ENCODE measurements at regions not wholly inside any gene's neighbourhood (a gene's known extent, or its start where the extent isn't known, plus 50 kb on each side); places are given as distances from the start of the nearest gene placed in this dataset.

DNA sequence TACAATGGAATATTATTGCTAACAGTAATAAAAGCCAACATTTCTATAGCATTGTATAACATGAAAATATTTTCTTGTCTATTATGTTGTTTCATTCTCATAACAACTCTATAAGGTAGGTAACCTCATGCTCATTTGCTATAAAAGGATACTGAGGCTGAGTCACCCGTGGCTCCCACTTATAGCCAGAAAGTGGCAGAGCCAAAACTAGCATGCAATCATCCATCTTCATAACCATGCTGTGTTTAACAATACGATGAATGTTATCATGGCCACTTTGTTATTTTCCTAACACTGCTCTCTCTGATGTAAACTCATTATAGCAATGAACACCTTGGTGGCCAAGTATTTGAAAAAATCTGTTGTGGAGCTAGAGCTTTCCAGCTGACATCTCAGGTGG is 80.8 kb upstream of the JUN start:
- no peak for DNase-seq

DNA sequence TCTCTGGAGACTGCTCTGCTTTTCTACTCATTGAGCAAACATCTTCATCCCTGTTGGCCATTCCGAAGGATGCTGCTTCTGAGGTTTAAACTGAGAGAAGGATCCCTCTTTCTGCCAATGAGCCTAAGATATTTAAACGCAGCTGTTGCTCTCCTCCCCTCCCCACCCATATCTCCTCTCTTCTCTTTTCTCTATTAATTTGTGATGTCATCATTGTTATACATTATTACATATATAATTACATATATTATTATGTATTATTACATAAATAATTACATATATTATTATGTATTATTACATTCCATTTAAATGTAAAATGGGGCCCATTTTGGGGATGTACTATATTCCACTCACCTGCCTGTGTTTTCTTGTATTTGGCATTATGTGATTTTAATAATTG is 82.7 kb upstream of the JUN start:
- DNase-seq: no peak

DNA sequence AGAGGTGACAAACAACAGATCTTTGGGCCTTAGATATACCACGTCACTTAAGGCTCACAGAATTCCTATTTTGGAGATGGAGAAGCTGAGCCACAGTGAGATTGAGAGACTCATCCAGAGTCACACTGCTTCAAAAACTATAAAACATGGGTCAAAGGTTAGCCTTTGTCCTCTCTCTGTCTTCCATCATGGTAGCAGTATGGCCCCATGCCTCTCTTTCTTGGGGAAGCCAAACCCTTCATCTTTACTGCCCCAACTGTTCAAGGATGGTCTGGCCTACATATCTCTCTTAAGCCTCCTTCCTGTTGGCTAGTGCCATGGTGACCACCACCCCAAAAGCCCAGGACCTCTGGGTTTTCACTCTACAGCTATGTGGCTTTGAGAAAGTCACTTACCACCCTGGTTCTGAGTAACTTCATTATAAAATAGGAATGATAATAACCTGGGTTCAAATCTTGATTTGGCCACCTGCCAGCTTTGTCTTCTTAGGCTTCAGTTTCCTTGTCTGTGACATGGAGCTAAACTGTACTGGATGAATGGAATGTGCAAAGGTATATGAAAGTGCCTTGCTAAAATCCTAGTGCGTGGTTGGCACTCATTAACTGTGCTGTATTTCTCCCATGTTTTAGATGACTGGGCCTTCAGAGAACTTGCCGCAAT is 85.9 kb upstream of the JUN start:
- no peak for DNase-seq

DNA sequence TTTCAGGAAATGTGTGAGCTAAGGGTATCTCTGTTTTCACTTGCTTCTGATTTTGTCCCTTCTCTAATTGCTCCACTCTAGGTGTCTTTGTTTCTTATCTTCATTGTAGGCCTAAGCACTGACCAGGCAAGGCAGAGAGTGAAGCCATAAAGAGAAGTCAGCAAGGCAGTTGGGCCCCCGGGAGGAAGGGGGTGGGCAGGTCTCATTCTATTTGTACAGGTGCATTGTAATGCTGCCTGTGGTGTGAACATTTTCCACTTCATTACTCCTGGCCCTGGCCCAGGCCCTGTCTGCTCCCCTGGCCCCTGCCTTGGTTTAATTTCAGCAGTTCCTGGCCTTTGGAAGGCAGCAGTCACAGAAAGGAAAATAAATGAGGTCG is 86.4 kb upstream of the JUN start:
- DNase-seq: no peak

DNA sequence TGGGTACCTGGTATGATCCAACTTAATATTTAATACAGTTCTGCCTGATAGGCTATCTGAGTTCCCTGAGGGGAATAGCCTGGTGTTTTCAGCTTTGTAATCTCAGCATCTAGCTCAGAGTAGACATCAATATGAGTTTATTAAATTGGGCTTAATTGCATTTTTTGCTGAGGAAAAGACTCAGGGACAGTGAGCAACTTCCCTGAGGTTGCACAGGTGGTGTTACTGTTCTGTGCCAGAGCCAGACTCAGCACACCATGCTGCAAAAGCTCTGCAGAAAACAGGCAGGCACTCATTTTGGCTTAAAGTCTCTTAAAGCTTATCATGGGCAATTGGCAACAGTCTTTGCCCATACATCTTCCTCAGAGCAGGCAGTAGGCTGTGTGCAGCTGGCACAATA is 90.5 kb upstream of the JUN start:
- no peak for DNase-seq

DNA sequence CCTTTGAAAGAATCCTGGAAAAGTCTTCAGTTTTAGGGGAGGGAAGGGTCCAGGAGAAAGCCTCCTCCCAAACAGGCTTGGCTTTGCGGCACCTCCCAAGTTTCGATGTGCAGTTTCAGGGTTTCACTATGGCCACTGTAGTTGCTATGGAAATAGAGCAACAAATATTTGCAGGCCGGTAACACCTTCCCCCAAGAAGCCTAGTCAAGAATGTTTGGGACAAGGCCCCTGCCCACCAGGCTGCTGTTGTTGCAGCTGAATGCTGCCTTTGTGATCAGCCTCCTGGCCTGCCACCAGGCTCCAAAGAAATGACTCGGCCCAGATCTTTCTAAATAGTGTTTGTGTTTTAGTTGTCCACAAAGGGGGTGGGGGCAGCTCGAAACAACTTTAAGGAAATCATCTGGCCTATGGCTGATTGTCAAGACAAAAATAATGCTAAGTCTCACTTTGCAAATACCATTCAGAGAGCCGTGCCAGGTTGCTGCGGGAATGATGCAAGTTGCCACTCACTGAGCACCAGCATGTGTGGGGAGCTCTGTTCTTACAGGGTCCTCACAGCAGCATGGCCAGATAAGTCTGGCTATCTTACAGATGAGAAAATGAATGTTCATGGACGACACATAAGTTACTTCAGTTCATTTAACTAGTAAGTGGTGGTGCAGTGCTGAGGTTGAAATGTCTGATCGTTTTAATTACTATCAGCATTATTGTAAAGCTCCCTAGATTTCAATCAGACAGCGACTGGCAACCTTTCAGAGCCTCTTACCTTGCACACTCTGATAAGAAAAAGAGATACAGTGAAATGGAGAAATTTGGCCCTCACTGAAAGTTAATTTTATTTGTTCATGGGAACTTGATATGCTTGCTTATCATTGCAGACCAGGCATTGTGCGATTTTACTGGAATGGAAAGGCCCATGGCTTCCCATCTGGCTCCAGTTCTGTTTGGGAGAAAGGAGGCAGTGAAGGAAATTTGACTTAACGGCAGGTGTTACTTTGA is 91.2 kb upstream of the JUN start:
- DNase-seq: no peak

DNA sequence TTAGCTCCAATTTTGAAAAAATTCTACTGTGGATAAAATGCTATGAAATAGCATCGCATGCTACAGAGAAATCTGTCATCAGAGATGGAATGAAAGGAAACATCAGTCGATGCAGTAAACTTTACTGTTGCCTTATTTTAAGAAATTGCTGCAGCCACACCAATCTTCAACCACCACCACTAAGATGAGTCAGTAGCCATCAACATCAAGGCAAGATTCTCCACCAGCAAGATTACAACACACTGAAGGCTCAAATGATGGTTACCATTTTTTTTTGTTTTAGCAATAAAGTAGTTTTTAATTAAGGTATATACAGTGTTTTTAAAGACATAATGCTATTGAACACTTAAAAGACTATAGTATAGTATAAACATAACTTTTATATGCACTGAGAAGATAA is 95.6 kb upstream of the JUN start:
- no peak for DNase-seq

DNA sequence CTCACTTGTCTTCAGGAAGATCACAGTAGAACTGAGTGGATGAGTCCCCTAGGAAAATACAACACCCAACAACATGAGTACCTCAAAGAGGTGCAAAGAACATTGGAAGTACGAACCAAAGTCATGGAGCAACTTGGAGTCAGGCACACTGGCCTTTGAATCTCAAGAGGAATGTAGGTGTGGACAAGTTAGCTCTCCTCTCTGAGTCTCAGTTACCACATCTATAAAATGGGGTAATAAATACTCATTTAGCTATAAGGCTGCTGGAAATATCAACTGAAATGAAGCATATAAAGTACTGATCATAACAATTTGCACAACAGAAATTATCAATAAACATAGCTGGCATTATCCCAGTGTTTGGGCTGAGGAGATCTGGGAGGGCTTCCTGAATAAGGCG is 96.7 kb upstream of the JUN start:
- DNase-seq: no peak

DNA sequence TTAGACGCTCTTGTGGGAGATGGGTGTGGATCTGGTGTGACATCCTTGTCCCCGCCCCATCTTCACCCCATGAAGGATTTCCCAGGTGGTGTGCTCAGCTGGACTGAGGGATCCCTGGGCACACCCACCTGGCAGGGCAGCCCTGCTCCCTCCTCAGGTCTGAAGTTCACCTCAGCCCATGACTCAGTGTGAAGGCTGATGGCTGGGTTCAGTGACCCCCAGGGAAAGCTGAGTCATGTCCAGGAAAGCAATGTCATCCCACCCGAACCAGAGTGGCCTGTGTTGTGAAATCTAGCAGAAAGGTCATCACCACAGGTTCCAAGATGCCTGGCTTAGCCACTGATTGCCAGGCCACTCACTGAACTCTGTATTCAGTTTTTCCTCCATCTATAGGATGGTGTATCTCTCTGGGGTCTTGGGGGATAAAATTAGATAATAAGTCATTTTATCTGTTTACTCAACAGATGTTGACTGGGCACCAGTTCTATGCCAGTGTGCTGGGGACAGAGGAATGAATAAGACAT is 97.7 kb upstream of the JUN start:
- DNase-seq: no peak

DNA sequence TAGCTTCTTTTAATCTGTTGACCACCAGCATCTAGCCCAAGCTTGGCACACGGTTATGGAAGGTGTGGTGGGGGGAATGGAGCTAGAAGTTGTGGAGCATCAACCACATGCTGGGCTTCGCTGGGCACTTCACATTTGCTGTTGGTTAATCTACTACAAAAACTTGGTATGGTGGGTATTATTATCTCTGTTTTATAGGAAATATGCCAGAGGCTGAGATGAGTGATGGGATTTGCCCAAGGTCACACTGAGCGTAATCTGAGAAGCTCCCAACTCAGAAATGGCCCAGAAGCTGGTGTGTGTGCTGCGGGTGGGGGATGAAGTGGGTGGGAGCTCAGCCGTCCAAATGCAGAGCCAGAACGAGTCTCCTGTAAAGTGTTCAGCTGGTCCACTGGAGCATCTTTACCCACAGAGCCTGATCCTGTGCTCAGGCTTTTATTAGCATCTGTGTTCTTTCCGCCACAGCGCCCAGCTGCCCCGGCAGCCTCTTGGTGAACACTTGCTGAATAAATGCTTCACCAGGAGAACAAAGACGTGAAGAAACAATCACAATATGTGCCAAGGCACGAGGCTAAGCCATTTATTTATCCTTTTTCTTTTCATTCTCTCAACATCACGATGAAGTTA is 98.6 kb upstream of the JUN start:
- no peak for DNase-seq

DNA sequence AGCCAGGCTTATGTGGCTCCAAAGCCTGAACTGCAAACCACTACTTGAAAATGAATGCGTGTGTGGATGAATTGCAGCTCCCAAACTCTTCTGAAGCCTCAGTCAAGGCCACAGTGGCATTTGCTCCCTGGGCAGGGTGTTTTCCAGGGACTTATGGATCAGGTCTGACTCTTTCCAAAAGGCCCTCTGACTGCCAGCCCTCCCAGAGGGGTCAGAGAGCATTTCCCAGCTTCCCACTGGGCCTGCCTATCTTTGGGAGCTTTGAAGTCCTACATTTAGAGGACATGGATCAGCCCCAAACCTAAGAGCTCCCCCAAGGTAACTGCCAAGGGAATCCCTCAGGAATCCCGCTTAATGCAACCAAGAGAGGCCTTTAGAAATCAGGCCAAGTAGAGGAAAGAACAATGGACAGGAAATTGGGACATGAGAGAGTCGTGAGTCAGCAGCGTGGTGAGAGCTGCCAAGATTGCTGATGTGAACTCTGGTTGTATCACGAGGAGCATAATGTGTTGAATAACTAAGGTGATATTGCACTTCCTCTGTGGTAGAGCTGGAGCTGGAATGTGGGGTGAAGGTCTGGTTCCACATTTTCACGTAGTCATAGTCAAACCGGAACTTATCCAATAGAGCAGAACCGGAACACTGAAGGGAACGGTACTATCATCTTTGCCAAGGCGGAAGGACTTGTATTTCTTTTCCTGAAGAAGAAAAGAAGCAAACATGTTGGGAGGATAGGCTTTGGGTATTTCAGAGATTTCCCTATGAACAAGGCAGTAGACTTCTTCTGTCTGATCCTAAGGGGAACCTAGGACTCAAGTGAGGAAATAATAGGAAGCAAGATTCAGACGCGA is 99.4 kb upstream of the JUN start:
- no peak for DNase-seq

DNA sequence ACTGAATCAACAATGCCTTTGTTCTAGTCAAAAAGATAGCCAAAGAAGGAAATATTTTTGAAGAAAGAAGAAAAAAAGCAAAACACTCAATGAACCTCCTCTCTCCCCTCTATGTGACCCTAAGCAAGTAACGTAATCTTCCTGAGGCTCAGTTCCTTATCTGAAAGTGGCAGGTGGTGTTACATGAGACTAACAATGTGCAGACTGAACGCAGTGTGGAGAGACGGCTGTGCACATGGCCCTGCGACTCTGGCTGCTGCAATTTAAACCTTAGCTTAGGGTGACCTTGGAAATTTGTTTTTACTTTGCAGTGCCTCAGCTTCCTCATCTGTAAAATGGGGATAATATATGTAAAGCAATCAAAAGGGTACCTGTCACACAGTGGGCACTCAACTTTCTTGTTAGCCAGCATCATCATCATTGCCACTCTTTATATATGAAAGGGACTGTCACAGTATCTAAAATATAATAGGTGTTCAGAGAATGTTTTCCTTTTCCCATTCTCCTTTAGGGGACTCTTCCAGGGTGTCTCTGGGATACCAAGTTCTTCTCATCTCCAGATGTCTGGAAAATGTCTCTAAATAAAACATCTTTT is 100.1 kb upstream of the JUN start:
- DNase-seq: no peak

DNA sequence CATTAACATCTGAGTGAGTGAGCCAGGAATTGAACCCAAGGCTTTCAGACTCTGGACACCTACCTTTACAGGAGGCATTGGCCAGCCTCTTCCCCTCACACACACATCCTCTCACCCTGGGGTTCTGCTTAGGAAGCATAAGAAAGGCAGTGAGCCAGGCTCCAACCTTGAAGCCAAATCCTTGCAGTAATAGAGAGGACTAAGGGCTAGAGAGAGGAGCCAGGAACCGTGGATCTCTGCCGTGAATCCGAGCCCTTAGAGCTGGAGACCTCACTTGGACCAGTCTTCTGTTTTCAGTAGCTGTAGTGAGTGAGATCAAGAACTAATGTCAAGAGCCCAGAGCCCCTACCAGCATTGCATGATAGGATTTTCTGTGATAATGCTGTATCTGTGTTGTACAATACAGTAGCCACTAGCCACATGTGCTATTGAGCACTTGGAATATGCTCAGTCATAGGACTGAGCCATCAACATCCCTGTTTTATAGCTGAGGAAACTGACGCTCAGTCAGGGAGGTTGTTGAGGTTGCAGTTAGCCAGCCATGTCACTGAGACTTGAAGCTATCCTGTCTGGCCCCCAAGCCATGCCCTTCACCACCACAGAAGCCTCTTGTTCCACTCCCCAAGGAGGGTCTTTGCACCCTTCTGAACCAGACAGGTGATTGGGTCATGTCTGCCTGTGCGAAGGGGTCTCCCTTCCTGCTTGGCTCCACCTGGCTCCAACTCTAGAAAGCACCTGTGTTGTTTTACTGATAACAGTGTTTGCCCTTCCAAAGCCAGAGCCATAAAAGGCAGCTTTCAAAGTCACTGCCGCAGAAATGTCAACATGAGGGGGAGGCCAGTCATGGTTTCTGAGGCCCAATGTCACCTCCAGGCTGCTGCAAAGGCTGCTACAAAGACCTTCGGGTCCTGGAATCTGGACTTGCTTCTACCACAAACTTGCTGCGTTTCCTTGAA is 101.1 kb upstream of the JUN start:
- no peak for DNase-seq

DNA sequence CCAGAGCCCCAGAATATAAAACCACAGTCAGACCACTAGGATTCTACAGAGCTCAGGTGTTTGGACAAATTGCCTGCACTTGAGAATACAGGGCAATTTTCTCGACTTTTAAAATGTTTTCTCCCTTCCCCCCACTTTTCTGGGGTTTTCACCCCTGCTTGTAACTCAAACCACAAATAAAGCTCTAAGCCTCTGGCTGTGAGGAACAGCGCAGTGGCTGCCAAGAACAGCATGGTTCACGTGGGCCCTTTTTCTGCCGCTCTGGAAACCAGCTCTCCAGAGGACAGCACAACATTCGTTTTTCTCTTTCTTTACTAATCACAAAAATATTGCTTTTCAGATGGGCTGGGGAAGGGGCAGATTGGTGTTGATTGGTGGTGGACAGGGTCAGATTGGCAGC is 102.2 kb upstream of the JUN start:
- DNase-seq: no peak

DNA sequence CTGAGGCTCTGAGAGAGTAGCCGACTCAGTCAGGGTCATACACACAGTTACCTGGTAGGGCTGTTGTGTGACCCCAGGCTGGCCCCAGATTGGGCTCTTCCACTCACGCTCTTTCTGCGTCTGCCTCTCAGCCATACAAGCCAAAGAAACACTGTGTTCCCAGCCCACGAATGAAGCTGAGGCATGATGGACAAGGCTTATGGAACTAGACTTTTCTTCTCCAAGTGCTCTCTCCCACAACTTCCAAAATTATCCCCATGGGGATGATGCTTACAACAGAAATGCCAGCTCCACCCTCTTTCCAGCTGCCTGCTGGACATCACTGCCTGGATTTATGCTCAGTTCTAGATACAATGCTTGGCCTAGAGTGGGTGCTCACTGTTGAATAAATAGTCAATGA is 102.8 kb upstream of the JUN start:
- DNase-seq: no peak

DNA sequence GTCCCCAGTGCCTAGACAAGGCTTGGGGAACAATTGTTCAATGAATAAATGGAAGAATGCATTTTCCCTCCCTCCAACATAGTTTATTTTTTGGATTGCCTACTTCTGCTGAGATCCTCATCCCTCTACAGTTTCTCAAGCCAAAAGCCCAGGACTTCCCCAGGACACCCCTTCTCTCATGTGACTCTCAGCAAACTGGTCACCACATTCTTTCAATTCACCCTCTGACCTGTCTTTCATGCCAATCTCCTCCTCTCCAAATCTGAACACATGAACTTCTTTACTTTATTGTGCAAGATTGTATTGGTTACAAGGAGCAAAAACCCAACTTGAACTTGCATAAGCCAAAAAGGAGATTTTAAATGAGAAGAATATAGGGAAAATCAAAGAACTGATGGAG is 103.2 kb upstream of the JUN start:
- DNase-seq: no peak

DNA sequence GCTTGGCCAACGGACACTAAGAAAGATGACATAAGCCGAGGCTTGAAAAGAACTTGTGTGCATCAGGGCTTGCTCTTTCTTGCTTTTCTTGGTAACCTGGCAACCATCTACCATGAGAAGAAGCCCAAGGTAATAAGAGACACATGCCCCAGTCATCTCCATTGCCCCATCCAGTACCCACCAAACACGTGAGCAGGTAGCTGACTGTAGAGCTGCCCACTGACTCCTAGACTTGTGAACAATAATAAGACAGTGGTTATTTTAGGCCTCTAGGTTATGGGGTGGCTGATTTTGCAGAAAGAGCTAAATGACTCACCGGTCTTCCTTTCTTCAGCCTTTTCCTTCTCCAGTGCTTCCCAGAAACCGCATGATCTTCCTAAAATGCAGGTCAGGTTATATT is 105.0 kb upstream of the JUN start:
- no peak for DNase-seq

DNA sequence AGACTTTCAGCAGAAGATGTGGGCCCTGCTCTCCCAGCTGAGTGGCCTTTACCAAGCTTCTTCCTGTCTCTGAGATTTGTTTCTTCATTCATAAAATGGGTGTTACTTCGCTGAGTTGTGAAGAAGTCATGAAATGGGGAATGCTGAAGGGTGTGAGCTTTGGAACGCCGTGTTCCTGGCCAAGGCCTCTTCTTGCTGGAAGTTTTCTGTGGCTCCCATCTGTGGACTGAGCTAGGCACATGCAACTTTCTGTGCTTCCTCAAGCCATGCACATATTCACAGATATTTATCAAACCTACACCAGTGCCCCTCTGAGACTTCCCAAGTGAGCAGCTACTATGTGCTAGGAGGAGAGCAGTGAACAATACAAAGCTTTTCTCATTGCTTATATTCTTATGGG is 106.3 kb upstream of the JUN start:
- no peak for DNase-seq

DNA sequence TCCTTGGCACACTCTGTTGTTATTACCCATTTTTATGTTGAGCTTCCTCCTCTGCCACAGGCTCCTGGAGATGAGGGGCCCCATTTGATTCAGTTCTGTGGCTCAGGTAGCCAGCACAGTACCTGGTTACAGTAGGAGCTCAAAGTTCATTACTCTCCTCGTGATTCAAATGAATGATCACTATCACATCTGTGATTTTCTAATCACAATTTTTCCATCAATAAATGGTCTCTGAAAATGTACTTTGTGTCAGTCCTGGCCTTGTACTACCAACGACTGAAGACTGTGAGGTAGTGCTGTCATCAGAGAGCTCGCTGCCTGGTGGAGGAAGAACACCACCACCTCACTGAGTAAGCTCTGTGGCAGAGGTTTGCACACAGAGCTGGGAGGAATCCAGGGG is 106.8 kb upstream of the JUN start:
- DNase-seq: no peak

DNA sequence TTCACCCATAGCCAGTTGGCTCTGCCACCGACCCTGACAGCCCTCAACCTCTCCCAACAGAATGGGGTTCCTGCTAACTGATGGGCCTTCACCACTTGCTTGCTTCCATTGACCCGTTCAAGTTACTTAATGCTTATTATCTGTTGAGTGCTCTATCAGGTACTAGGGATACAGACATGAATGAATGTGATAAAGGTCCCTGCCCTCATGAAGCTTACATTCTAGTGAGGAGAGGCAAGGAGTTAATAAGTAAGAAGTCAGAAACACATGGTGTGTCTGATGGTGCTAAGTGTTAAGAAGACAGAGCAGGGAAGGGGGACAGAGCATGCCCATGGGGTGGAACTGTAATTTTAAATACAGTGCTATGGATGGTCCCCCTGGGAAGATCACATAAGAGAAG is 107.5 kb upstream of the JUN start:
- no peak for DNase-seq

DNA sequence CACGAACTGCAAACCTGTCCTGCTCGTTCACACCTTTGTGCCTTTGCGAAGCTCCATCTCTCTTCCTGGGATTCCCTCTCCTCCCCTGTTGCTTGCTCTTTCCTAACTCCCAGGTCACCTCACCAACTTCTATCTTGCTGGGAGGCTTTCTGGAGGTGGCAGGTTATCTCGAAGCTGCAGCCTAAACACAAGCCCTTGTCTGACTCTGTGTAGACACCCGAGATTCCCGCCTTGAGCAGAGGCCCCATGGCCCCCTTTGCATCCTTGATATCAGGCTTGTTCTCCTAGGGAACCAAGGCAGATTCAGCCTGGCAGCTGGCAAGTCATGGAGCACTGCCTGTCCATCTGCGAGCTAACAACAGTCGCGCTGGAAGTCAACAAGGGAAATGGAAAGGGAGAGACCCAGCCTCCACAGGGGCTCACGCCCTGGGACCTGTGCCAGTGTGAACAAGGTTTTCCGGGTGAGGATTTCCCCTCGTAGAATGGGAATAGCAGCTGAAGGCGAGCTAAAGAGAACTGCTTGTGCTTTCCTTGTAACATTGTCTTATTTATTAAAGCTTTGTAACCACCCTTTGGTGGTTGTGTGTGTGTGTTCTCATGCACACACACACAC is 109.5 kb upstream of the JUN start:
- DNase-seq: no peak

All from activated CD4-positive, alpha-beta T cell treated with anti-CD3 and anti-CD28 coated beads, Interleukin-2, amount 50 U/mL, for 16 hours (primary cell).